Hepatocyte (in vitro differentiated cells): ENCODE measurements at regions not wholly inside any gene's neighbourhood (a gene's known extent, or its start where the extent isn't known, plus 50 kb on each side); places are given as distances from the start of the nearest gene placed in this dataset.

Experiments used
- DNase-seq: peaks from one replicate; pipeline ENCODE4 v3.0.0-alpha.2; 2016; ENCODE audit warnings: low spot score
- H2AFZ ChIP-seq: fragments of 200-600 bp; sonication (generic); 2 replicates; pipeline ENCODE4 v1.6.0; 2016; ENCODE audit warnings: antibody characterized with exemption, mild to moderate bottlenecking
- H3K27ac ChIP-seq: fragments of 200-600 bp; sonication (generic); 2 replicates; pipeline ENCODE4 v1.5.1; 2016; ENCODE audit warnings: mild to moderate bottlenecking
- H3K27me3 ChIP-seq: fragments of 200-600 bp; sonication (generic); 2 replicates; pipeline ENCODE4 v1.6.1; 2016
- H3K36me3 ChIP-seq: fragments of 200-600 bp; sonication (generic); replicated peaks from 2 replicates; pipeline ENCODE4 v1.5.1; 2016; ENCODE audit warnings: low read depth; ENCODE audit not compliant: insufficient read depth
- H3K4me1 ChIP-seq: fragments of 200-600 bp; sonication (generic); 2 replicates; pipeline ENCODE4 v1.5.1; 2016; ENCODE audit warnings: mild to moderate bottlenecking, moderate library complexity; ENCODE audit not compliant: insufficient read depth
- H3K4me2 ChIP-seq: fragments of 200-600 bp; sonication (generic); 2 replicates; pipeline ENCODE4 v1.6.0; 2016
- H3K4me3 ChIP-seq: fragments of 200-600 bp; sonication (generic); 2 replicates; pipeline ENCODE4 v1.5.1; 2016; ENCODE audit warnings: mild to moderate bottlenecking
- H3K79me2 ChIP-seq: fragments of 200-600 bp; sonication (generic); 2 replicates; pipeline ENCODE4 v1.6.0; 2017; ENCODE audit warnings: mild to moderate bottlenecking
- H3K9me2 ChIP-seq: fragments of 200-600 bp; sonication (generic); replicated peaks from 2 replicates; pipeline ENCODE4 v1.6.0; 2017; ENCODE audit warnings: mild to moderate bottlenecking; ENCODE audit not compliant: insufficient read depth
- H3K9me3 ChIP-seq: fragments of 200-600 bp; sonication (generic); 2 replicates; pipeline ENCODE4 v1.5.1; 2016; ENCODE audit warnings: low read depth, mild to moderate bottlenecking
- H4K20me1 ChIP-seq: fragments of 200-600 bp; sonication (generic); 2 replicates; pipeline ENCODE4 v1.6.0; 2016; ENCODE audit warnings: mild to moderate bottlenecking; ENCODE audit not compliant: insufficient read depth, poor library complexity, severe bottlenecking
- EZH2 ChIP-seq: fragments of 200-600 bp; sonication (generic); IDR thresholded peaks from 2 replicates; pipeline ENCODE4 v1.6.1; 2016; ENCODE audit warnings: antibody characterized with exemption, mild to moderate bottlenecking, borderline replicate concordance
- EZH2phosphoT487 ChIP-seq: fragments of 200-600 bp; sonication (generic); IDR thresholded peaks from one replicate; pipeline ENCODE4 v1.6.1; 2018; ENCODE audit warnings: antibody characterized with exemption, mild to moderate bottlenecking, low read depth, moderate library complexity; ENCODE audit not compliant: unreplicated experiment, severe bottlenecking
- WGBS: methylation state at CpG from one replicate; pipeline ENCODE4 v1.1.6; 2016; ENCODE audit warnings: low lambda C conversion rate; ENCODE audit errors: missing lambda C conversion rate; 5-methylcytosine and 5-hydroxymethylcytosine counted together
- TF ChIP-seq, protein P1 (sequence below): fragments of 200-600 bp; sonication (generic); IDR thresholded peaks from 2 replicates; pipeline ENCODE4 v1.5.1; 2016; ENCODE audit warnings: antibody characterized with exemption, mild to moderate bottlenecking; ENCODE audit not compliant: poor library complexity

DNA sequence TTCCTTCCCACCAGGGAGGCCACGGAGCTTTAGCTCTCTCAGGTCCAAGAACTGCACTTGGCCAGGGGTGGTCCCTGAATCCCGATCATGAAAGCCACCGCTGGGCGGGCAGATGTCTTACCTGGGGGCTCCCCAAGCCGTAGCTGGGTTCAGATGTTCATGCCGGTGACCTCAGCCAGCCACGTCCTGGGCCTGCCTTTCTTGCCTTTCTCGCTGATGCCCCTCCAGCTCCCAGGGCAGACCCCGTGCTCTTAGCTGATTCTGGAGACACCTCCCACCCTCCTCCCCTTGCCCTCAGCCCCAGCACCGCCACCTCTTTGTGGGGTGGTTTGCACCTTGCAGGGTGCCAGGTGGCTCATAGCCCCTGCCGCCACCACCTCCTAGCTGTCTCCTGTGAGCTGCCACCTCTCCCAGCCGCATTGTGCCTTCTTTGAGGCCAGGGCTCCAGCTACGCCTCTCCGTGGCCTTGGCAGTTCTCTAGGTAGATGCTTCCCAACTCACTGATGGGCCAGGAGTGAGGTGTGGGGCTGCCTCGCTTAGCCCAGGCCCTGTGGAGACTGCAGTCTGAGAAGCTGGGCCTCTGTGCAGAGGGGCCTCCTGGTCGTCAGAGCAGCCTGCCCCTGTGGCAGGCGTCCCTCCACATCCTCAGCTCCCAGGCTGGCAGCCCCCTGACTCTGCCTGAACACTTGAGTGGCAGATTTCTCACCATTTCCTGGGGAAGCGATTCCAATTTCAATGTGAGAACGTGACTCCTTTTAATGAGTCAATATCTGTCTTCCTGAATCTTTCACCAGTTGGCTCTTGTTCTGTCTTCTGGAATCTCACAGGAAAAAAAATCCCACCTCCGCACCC lies 97.6 kb upstream of the B3GAT1 start:
- Histone ChIP-seq H3K27ac (no peak overlapping the region), H3K27me3 (no peaks in the 10 kb centered on the region), H3K9me3 (no peaks in the 10 kb centered on the region), H3K36me3 (no peaks in the 10 kb centered on the region), H2AFZ (no peak overlapping the region), H3K4me2 (no peak overlapping the region), H3K79me2 (no peaks in the 10 kb centered on the region), H4K20me1 (no peaks in the 10 kb centered on the region), H3K4me1 (no peaks in the 10 kb centered on the region), H3K4me3 (no peak overlapping the region), H3K9me2 (no peaks in the 10 kb centered on the region)
- TF ChIP-seq, protein P1, sequence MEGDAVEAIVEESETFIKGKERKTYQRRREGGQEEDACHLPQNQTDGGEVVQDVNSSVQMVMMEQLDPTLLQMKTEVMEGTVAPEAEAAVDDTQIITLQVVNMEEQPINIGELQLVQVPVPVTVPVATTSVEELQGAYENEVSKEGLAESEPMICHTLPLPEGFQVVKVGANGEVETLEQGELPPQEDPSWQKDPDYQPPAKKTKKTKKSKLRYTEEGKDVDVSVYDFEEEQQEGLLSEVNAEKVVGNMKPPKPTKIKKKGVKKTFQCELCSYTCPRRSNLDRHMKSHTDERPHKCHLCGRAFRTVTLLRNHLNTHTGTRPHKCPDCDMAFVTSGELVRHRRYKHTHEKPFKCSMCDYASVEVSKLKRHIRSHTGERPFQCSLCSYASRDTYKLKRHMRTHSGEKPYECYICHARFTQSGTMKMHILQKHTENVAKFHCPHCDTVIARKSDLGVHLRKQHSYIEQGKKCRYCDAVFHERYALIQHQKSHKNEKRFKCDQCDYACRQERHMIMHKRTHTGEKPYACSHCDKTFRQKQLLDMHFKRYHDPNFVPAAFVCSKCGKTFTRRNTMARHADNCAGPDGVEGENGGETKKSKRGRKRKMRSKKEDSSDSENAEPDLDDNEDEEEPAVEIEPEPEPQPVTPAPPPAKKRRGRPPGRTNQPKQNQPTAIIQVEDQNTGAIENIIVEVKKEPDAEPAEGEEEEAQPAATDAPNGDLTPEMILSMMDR = no peak
- no peak for TF ChIP-seq EZH2phosphoT487
- no peak for TF ChIP-seq EZH2
- DNase-seq = no peak
- 86% methylated on average over 19 of the region's 20 CpGs for WGBS

DNA sequence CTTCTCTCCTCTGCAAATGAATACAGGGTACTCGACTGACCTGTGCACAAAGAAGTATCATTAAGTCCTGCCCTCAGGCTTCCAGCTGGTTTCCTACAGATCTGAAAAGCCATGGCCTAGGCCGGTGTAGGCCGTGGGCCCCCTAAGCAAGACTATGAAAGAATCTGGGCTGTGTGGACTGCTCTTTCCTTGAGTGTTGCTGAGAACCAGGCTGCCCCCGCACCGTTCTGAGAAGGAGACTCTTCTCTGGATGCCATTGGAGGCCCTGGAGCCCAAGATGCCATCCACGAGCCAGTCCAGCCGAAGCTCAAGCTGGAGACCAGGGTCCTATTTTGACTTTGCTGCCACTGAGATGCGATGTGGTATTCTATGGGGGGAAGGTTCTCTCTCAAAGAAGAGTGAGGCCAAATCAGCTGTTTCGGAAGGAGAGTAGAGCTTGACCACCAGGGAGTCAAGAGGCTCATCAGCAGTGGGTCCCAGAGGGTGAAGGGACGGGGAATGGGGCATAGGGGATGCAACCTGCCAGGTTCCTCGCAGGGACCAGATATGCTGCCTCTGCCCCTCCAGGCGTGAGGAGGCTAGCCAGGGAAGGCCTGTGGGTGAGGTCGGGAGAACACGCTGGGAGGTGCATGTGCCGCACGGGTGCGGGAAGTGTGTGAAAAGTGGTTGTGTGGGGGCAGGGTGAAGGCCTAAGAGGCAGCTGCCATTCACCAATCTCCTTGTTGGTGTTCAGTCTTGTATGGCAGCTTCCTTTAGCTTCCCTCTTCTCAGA lies 96.4 kb upstream of the B3GAT1 start:
- no peaks in the 10 kb centered on the region for H3K4me1 ChIP-seq
- no peaks in the 10 kb centered on the region for H3K27me3 ChIP-seq
- H3K9me2 ChIP-seq = no peaks in the 10 kb centered on the region
- H3K79me2 ChIP-seq = no peaks in the 10 kb centered on the region
- no peak for DNase-seq
- H3K4me2 ChIP-seq = no peak overlapping the region
- H3K27ac ChIP-seq = no peak overlapping the region
- H3K9me3 ChIP-seq = no peaks in the 10 kb centered on the region
- no peak overlapping the region for H2AFZ ChIP-seq
- 83% methylated on average over 17 of the region's 17 CpGs for WGBS
- no peaks in the 10 kb centered on the region for H4K20me1 ChIP-seq
- TF ChIP-seq, protein P1 = no peak
- TF ChIP-seq EZH2 (no peak), EZH2phosphoT487 (no peak)
- no peaks in the 10 kb centered on the region for H3K36me3 ChIP-seq
- H3K4me3 ChIP-seq = no peak overlapping the region

DNA sequence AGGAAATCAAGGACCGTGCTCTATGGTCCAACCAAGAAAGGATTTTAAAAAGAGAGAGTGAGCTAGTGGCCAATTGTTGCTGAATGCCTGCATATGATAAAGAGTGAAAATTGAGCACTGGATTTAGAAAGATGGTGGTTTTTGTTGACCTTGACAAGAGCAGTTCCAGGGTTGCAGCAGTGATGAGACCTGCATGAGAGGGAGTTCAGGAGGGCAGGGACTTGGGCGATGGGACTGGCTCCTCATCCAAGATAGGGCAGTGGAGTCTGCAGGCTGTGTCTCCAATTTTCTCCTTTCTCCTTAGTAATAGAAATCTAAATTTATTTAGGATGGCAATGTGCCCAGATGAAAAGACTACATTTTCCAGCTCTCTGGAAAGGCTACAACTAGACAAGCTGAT lies 94.0 kb upstream of the B3GAT1 start:
- TF ChIP-seq, protein P1 = no peak
- TF ChIP-seq EZH2phosphoT487 (no peak), EZH2 (no peak)
- Histone ChIP-seq H4K20me1 (no peaks in the 10 kb centered on the region), H3K9me2 (no peaks in the 10 kb centered on the region), H3K4me2 (no peak overlapping the region), H2AFZ (no peak overlapping the region), H3K79me2 (no peaks in the 10 kb centered on the region), H3K9me3 (no peaks in the 10 kb centered on the region), H3K36me3 (no peaks in the 10 kb centered on the region), H3K27me3 (no peaks in the 10 kb centered on the region), H3K27ac (no peak overlapping the region), H3K4me3 (no peak overlapping the region), H3K4me1 (no peaks in the 10 kb centered on the region)
- WGBS = 82% methylated on average over 2 of the region's 2 CpGs
- no peak for DNase-seq
